Stomach (tissue), 8 donors: ENCODE measurements at regions not wholly inside any gene's neighbourhood (a gene's known extent, or its start where the extent isn't known, plus 50 kb on each side); places are given as distances from the start of the nearest gene placed in this dataset.

ENCODE experiments used
- DNase-seq, 2 donors: peaks; one replicate each; pipeline versions ENCODE4 v3.0.0 to v3.0.0-alpha.2; 2013 to 2019
- H3K27ac ChIP-seq, 5 donors: fragments of 200-600 bp in 4 of 5; sonication (generic) in 4 of 5; one replicate each; pipeline ENCODE4 v1.5.1; 2013 to 2019; ENCODE audit warnings: mild to moderate bottlenecking in 1 of 5, moderate library complexity in 1 of 5
- H3K27me3 ChIP-seq, 3 donors: fragments of 200-600 bp; sonication (generic); one replicate each; pipeline ENCODE4 v1.5.1; 2017 to 2019; ENCODE audit warnings: mixed run types in 1 of 3
- H3K36me3 ChIP-seq, 4 donors: fragments of 200-600 bp; sonication (generic); 1 replicate in 3 of 4; 2 replicates in 1 of 4; pipeline ENCODE4 v1.5.1; 2016 to 2019
- H3K4me1 ChIP-seq, 4 donors: fragments of 200-600 bp; sonication (generic); one replicate each; pipeline ENCODE4 v1.5.1; 2016 to 2019
- H3K4me3 ChIP-seq, 4 donors: fragments of 200-600 bp; sonication (generic) in 3 of 4; one replicate each; pipeline ENCODE4 v1.5.1; 2016 to 2019; ENCODE audit warnings: mild to moderate bottlenecking in 1 of 4
- H3K9me3 ChIP-seq, 4 donors: fragments of 200-600 bp; sonication (generic); one replicate each; pipeline ENCODE4 v1.5.1; 2016 to 2019
- EP300 ChIP-seq: sonication (generic); formaldehyde crosslinking; IDR thresholded peaks from one replicate; pipeline ENCODE4 v1.6.1; 2017; ENCODE audit warnings: antibody characterized with exemption
- POLR2A ChIP-seq, 4 donors: fragments of 450-650 bp; IDR thresholded peaks; one replicate each; pipeline ENCODE4 v1.6.1; 2016; ENCODE audit warnings: antibody characterized with exemption in 4 of 4, control low read depth in 2 of 4, mild to moderate bottlenecking in 1 of 4, moderate library complexity in 1 of 4
- POLR2AphosphoS5 ChIP-seq, 3 donors: sonication (generic); formaldehyde crosslinking; IDR thresholded peaks; one replicate each; pipeline ENCODE4 v1.6.1; 2016; ENCODE audit warnings: antibody characterized with exemption in 3 of 3
- WGBS, 5 donors: extraction: QIAGEN DNeasy Blood & Tissue Kit in 3 of 5; methylation state at CpG; one replicate each; pipeline versions ENCODE4 v1.1.5 to v1.1.7; 2013 to 2018; 5-methylcytosine and 5-hydroxymethylcytosine counted together
- intact Hi-C: fragments of 100-400 bp; cut with DNase I; formaldehyde crosslinking; loops from one replicate; pipeline ENCODE4 v1.15.1; 2023; ENCODE audit warnings: low total_unique reads
- TF ChIP-seq, protein P1 (sequence below), 7 experiments: fragments of 450-650 bp in 4 of 7; fragments of 200-600 bp in 3 of 7; sonication (generic) in 3 of 7; IDR thresholded peaks; one replicate each; pipeline ENCODE4 v1.5.1; 2016 to 2019; ENCODE audit warnings: antibody characterized with exemption in 7 of 7, control low read depth in 2 of 7, mild to moderate bottlenecking in 1 of 7
- donor health status: healthy with polysubstance abuse.
- donor health status: Bipolar disorder and iron deficiency.
- donor health status: healthy.

DNA sequence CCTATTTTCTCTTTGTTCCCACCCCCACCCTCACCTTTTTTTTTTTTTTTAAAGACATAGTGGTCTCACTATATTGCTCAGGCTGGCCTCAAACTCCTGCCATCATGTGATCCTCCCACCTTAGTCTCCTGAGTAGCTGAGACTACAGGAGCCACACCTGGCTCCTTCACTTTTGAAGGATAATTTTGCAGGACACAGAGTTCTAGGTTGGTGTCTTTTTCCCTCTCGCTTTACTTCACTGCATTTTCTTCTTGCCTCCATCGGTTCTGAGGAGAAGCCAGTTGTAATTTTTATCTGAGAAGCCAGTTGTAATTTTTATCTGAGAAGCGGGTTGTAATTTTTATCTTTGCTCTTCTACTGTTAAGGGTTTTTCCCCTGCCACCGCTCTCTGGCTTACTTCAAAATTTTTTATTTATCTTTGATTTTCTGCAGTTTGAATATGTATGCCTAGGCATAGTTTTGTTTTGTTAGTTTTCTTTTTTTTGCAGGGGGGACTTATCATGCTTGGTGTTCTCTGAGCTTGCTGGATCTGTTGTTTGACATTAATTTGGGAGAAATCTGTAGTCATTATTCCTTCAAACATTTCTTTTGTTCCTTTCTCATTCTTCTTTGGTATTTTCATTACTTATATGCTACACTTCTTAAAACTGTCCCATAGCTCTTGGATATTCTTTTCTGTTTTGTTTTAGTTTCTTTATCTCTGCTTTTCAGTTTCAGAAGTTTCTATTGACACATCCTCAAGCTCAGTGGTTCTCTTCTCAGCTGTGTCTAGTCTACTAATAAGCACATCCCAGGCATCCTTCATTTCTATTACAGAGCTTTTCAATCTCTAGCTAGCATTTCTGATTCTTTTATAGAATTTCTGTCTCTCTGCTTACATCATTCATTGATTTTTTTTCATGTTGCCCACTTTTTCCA, 148.2 kb upstream of the CHD1 start:
- no peaks in the 10 kb centered on the region for H3K36me3 ChIP-seq
- DNase-seq: no peak
- no peak for TF ChIP-seq POLR2A (IDR thresholded peaks at IDR 0.05)
- TF ChIP-seq, protein P1, sequence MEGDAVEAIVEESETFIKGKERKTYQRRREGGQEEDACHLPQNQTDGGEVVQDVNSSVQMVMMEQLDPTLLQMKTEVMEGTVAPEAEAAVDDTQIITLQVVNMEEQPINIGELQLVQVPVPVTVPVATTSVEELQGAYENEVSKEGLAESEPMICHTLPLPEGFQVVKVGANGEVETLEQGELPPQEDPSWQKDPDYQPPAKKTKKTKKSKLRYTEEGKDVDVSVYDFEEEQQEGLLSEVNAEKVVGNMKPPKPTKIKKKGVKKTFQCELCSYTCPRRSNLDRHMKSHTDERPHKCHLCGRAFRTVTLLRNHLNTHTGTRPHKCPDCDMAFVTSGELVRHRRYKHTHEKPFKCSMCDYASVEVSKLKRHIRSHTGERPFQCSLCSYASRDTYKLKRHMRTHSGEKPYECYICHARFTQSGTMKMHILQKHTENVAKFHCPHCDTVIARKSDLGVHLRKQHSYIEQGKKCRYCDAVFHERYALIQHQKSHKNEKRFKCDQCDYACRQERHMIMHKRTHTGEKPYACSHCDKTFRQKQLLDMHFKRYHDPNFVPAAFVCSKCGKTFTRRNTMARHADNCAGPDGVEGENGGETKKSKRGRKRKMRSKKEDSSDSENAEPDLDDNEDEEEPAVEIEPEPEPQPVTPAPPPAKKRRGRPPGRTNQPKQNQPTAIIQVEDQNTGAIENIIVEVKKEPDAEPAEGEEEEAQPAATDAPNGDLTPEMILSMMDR (IDR thresholded peaks at IDR 0.05): no peak
- no peak for TF ChIP-seq POLR2AphosphoS5 (IDR thresholded peaks at IDR 0.05)
- TF ChIP-seq EP300: no peak
- no peaks in the 10 kb centered on the region for H3K27me3 ChIP-seq
- no peaks in the 10 kb centered on the region for H3K4me1 ChIP-seq
- intact Hi-C loops: no loop called here
- no peak overlapping the region for H3K27ac ChIP-seq
- WGBS, 5 donors: 40 to 62% (median 52%) methylated on average over 4 of the region's 4 CpGs
- H3K4me3 ChIP-seq: no peak overlapping the region
- peaks cover 0 to 4% (median 0%) of the 10 kb centered on the region in 4 donors for H3K9me3 ChIP-seq

DNA sequence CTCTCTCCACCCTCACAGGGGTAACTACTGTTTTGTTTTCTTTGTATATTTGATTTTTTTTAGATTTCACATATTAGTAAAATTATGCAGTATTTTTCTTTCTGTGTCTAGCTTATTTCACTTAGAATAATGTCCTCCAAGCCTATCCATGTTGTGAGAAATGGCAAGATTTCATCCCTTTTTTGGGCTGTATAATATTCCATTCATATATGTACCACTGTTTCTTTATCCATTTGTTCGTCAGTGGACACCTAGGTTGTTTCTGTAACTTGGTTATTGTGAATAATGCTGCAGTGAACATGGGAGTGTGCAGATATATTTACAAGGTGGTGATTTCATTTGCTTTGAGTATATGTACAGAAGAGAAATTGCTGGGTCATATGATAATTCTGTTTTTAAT, 144.0 kb upstream of the CHD1 start:
- no peaks in the 10 kb centered on the region for H3K36me3 ChIP-seq
- H3K4me1 ChIP-seq: no peaks in the 10 kb centered on the region
- no peak overlapping the region for H3K27ac ChIP-seq
- no peak overlapping the region for H3K4me3 ChIP-seq
- TF ChIP-seq EP300: no peak
- no peak for TF ChIP-seq POLR2A (IDR thresholded peaks at IDR 0.05)
- TF ChIP-seq POLR2AphosphoS5 (IDR thresholded peaks at IDR 0.05): no peak
- TF ChIP-seq, protein P1 (IDR thresholded peaks at IDR 0.05): no peak
- intact Hi-C loops: no loop called here
- WGBS, 5 donors: 89 to 100% (median 96%) methylated on average over 1 of the region's 1 CpG
- no peaks in the 10 kb centered on the region for H3K27me3 ChIP-seq
- DNase-seq: no peak
- H3K9me3 ChIP-seq: peaks cover 0 to 4% (median 0%) of the 10 kb centered on the region in 4 donors

DNA sequence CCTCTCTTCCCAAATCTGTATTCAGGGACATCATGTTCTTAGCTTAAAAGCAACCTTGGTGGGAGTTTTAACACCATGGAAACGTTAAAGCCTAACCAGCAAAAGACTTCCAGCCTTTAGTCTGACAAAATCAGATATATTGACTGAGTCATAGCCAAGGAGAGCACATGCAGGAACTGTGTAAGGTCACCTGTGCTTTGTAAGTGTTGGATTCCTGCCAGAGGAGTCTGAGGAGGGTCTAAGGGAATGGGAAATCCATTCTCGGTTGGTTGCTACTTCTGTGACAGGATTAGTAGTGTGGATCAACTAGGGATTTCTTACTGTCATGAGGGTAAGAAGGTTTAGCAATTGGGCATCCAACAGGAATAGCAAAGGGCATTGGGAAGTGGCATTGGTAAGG, 142.0 kb upstream of the CHD1 start:
- H3K9me3 ChIP-seq: peaks cover 0 to 4% (median 0%) of the 10 kb centered on the region in 4 donors
- WGBS, 5 donors: 19 to 53% (median 35%) methylated on average over 2 of the region's 2 CpGs
- no peaks in the 10 kb centered on the region for H3K36me3 ChIP-seq
- peak in 1 of 2 donors; percentile 32 for DNase-seq
- intact Hi-C loops: no loop called here
- no peak overlapping the region for H3K4me3 ChIP-seq
- H3K27ac ChIP-seq: no peak overlapping the region
- TF ChIP-seq POLR2A (IDR thresholded peaks at IDR 0.05) (no peak), EP300 (no peak), POLR2AphosphoS5 (IDR thresholded peaks at IDR 0.05) (no peak)
- TF ChIP-seq, protein P1 (IDR thresholded peaks at IDR 0.05): no peak
- H3K4me1 ChIP-seq: no peaks in the 10 kb centered on the region
- no peaks in the 10 kb centered on the region for H3K27me3 ChIP-seq

DNA sequence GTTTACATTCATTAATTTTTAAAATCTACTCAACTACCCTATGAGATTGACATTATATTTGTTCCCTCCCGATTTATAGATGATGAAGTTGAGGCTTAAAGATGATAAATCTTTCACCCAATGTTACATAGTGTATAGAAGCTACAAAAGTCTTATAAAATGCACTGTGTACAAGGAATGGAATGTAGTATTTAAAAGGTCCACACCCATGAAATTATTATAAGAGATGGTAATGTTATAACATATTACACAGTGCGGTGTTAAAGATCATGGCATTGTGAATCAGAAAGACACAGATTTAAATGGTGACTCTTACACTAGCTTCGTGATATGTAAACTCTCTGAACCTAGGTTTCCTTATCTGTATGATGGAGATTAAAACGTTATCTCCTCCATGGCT, 141.6 kb upstream of the CHD1 start:
- Histone ChIP-seq H3K27ac (no peak overlapping the region), H3K27me3 (no peaks in the 10 kb centered on the region), H3K36me3 (no peaks in the 10 kb centered on the region), H3K4me3 (no peak overlapping the region), H3K9me3 (peaks cover 0 to 4% (median 0%) of the 10 kb centered on the region in 4 donors), H3K4me1 (no peaks in the 10 kb centered on the region)
- intact Hi-C loops: no loop called here
- 59 to 76% (median 62%) methylated on average over 4 of the region's 4 CpGs for WGBS, 5 donors
- DNase-seq: no peak
- TF ChIP-seq EP300: no peak
- TF ChIP-seq POLR2AphosphoS5 (IDR thresholded peaks at IDR 0.05): no peak
- TF ChIP-seq, protein P1 (IDR thresholded peaks at IDR 0.05): no peak
